HTR-8/SVneo (cell line): ENCODE measurements at regions not wholly inside any gene's neighbourhood (a gene's known extent, or its start where the extent isn't known, plus 50 kb on each side); places are given as distances from the start of the nearest gene placed in this dataset.
"Not testable (repeated sequence)": the region's sequence is repeated elsewhere in the genome, so short reads cannot be mapped to it uniquely, and the experiment has no call there.

Experiments
- DNase-seq: peaks from one replicate; pipeline ENCODE4 v3.0.0; 2011; ENCODE audit warnings: low spot score, mixed read lengths; ENCODE audit not compliant: insufficient read length
- FAIRE-seq: peaks from 2 replicates; lab custom pipeline; 2011; peaks lifted over from hg19 to GRCh38; lab: Jason Lieb, UNC

DNA sequence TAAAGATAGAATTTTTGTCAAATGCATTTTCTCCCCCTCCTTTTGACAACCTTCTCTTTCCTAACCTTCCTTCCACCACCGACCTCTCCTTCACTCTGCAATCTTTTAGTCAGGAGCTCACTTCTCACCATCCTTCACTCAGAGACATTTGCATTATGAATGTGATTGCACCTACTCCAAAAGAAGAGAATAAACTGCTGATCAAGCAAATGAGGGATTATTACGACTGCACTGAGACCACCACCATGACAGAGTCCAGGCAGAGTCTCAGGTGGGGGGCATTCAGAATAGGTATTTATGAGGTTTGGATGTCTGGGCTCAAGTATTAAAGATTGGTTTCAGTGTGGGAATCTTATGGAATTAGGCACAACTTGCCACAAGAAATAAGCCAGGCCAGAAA lies 483.9 kb downstream of the PTH2R start:
- DNase-seq (no peak), FAIRE-seq (no peak)

DNA sequence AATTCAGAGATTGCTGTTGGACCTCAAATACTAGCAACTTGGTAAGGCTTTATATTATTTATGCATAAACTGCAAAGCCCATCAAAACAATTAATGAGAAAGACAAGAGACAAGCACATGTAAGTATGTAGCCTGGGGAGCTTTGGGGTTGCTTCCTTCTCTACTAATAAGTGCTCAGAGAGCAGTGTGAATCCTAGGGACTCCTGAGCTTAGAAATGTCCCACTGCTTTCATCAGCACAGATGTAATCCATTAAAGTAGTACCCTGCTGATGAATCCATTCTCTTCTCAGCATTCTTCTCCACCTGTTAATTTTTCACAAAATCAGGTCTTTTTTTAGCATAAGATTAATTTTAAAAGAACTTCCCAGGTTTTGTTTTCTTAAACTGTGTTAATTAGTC lies 485.6 kb downstream of the PTH2R start:
- FAIRE-seq = no peak
- DNase-seq = no peak

DNA sequence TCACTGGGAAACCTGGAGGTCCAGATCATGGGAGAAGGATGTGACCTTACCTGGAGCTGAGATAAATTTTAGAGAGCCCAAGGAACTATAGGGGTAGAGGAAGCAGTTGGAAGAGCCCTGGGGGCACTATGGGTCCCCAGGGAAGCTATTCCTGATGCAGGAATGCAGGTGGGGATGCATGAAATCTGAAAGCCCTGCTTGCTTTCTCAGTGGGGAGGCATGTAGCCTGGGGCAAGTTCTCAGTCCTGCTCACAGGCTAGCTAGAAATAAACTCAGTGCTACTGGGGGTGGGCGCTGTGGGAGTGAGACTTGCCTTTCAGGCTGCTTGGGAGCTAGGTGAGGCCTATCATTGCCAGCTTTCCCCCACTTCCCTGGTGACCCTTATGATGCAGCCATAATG lies 499.7 kb downstream of the PTH2R start:
- DNase-seq (no peak), FAIRE-seq (no peak)

DNA sequence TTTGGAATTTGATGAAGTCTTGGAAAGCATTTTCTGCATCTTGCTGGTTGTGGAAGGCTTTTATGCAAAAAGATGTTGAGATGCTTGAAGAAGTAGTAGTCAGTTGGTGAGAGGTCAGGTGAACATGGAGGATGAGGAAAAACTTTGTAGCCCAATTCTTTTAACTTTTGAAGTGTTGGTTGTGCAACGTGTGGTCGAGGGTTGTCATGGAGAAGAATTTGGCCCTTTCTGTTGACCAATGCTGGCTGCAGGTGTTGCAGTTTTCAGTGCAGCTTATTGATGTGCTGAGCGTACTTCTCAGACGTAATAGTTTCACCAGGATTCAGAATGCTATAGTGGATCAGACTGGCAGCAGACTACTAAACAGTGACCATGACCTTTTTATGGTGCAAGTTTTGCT lies 508.4 kb upstream of the MAP2 start:
- FAIRE-seq (no peak), DNase-seq (no peak)

DNA sequence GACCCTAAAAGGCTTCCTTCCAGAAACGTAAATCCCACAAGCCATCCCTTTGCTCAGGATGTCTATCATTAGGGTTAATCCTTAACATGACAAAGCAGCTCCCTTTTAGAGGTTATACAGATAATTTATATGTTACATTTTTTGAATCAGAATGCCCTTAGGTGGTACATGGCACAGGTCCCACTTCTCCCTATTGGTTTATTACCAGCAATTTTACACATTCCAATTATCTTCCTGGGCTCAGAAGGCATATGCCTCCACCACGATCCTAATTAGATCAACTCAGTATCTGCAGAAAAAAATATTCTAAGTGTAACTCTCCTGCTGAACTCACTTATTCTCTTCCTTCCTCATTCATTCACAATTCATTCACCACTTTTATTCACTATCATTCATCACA lies 507.0 kb upstream of the MAP2 start:
- DNase-seq = no peak
- FAIRE-seq = no peak

DNA sequence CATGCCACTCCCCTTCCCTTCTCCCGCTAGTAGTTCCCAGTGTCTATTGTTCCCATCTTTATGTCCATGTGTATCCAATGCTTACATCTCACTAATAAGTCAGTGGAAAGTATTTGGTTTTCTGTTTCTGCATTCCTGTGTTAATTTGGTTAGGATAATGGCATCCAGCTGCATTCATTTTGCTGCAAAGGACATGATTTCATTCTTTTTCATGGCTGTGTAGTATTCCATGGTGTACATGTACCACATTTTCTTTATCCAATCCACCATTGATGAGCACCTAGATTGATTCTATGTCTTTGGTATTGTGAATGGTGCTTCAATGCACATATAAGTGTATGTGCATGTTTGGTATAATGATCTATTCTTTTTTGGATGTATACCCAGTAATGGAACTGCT lies 502.5 kb upstream of the MAP2 start:
- FAIRE-seq, DNase-seq: not testable (repeated sequence)

DNA sequence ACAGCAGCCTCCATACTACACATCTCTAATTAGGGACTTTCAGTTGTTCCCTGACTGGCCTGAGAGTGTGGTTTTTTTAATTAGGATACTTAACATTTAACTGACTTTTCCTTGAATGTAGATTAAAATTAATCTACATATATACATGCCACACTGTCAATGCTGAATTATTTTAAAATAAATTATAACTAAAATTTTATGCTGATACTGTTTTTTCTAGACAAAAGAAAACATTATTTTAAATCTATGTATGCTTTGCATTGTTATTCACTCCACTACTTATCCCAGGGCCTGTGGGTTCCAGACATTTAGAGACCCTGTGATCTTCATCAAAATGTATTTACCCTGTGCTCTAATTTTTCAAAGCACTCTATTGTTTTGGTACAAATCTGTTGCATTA lies 496.0 kb upstream of the MAP2 start:
- DNase-seq (no peak), FAIRE-seq (no peak)

DNA sequence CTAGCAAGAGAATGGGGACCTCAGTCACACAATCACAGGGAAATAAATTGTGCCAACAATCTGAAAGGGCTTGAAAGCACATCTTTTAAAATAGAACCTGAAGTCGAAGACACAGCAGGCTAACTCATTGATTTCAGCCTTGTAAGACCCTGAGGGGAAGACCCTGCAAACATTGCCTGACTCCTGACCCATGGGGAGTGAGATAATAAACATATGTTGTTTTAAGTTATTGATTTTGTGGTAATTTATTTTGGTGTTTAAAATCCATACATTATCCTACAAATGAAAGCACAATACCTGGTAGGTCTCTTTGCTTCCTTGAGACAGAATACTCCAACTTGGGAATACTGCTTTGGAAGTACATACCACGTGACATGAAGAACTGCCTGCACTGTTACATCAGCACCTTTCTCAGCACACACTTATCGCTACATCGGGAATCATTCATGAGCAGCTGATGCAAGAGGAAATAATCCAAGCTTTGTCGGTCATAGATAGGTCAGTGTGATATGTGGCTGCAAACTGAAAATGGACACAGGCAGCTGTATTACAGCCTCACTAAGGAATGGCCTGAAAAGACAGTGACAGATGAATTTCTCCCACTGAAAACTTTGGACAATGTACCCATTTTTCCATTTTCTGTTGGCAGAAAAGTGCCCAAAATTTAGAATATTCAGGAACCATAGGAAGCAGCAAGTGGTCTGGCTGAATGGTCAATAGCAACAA lies 494.5 kb upstream of the MAP2 start:
- no peak for DNase-seq
- no peak for FAIRE-seq

DNA sequence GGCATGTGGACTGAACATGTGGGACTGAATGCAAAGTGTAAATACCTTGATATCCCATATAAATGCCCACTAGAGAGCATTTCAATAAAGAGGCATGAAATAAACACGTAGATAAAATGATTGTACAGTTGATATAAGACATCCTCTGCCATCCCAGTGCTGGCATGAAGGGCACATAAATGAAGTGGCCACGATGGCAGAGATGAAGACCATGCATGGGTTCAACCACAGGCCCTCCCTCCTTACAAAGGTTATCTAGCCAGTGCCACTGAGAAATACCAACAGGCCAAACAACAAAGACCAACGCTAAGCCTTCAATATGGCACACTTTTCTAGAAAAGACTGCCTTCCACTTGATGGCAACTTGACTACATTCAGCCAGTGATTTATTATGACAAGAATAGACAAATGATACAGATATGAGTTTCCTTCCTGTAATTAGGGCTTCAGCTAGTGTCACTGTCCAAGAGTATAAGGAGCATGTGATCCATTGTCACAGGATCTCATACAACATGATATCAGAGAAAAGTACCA lies 493.9 kb upstream of the MAP2 start:
- FAIRE-seq (no peak), DNase-seq (no peak)

DNA sequence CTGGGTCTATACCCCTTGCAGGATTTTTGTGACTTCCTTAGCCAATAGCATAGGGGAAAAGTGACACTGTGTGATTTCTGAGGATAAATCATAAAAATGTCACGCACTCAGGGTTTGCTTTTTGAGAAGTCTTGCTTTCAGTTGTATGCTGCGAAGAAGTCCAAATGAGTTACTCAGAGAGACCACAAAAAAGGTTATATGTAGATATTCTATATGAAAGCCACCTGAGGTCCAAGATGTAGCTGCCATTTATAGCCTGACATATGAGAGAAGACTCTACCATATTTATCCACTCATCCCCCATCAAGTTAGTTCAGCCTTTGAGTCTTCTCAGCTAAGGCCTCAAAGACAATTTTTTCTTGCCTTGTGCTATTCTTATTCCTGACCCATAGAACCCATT lies 488.3 kb upstream of the MAP2 start:
- DNase-seq (no peak), FAIRE-seq (no peak)

DNA sequence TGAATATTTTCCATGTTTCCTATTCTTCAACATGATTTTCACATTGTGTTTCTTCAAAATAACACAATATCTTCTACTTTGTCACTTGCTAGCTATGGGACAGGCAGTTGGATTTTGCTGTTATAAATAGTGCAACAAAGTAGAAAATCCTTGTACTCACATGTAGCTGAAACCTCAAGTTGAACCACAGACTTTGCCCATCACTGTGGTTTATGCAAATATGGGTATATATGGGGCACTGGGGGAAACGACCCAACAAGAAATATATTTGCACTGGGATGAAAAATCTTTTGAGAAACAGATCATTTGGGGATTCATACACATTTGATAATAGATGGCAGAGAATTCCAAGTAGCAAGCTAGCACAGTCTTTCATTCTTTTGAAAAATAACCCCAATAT lies 486.3 kb upstream of the MAP2 start:
- FAIRE-seq (no peak), DNase-seq (no peak)

DNA sequence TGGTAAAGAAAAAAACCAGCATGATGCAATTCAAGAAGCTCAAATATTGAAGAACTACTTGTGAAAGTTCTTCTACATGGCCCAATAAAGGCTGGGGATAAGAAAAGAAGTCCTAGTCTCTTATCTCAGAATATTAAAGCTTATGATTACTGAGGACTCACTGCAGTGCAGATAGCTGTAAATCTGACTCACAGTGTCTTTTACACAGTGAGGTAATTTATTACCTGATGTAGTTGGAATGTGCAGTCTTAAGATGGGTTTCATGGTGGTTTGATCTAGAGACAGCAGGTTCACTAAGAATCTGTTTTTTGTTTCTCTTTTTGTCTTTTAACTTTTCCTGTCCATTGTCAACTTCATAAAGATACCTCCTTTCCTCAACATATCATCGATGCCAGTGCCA lies 484.0 kb upstream of the MAP2 start:
- FAIRE-seq (no peak), DNase-seq (no peak)

DNA sequence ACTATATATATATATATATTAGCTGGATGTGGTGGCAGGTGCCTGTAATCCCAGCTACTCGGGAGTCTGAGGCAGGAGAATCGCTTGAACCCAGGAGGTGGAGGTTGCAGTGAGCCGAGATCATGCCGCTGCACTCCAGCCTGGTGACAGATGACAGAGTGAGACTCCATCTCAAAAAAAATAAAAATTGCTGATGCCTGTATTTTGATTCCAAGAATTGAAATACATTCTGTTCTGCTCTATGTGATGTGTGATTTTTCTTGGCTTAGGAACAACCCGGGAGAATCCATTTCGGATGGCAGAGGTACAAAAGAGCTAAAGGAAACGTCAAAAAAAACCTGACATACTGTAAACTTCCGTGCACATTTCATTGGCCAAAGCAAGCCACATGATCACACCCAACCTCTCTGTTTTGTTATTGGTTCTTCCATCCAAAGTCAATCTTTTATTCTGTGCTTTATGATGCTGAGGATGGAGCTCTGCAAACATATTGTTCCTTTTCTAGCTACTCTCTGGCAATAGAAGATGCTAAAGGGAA lies 478.1 kb upstream of the MAP2 start:
- FAIRE-seq (no peak), DNase-seq (no peak)

DNA sequence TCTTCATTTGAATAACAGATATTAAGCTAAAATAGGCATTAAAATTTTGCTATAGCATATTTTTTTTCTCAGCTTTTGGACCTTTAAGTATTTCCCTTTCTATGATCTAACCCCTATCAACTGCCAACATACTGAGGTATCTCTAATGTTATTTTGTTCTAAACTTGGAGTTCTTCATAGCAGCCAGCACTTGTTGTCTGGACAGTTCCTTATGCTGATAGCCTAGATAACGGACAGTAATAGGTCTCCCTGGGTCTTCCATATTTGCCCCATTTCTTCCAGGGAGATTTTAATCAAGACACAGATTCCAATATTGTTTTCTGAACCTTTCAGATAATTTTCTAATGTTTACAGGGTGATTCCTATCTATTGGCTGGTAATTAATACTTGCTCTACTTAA lies 475.8 kb upstream of the MAP2 start:
- DNase-seq = no peak
- FAIRE-seq = no peak

DNA sequence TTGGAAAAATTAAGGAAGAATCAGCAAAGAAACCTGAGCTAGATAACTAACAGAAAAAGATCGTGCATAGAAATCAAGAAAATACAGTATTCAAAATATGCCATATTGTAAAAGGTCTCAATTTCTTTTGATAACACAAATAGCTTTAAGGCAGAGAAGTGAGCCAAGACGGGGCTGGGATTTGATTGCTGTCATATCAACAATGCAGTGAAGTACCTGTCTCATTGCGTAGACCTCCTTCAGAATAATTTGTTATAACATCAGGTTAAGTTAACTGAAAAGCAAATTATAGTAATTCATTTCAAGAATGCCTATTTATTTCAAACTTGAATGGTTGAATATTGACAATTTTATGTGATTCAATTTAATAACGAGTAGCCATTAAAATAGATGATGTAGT lies 453.8 kb upstream of the MAP2 start:
- no peak for FAIRE-seq

DNA sequence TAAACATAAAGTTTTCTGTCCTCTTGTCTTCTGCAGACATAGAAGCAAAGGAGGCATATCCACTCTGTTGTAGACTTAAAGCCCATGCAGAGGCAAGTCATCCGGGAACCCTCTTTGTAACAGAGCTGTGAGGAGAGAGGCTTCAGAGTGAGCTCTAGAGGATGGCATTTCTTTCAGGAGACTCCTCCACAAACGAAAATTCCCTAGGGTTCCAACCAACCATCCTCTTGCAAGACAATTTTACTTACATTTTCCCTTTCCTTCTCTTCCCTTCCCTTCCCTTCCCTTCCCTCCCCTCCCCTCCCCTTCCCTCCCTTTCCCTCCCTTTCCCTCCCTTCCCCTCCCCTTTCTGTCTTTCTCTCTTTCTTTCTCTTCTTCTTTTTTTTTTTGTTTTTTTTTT lies 446.3 kb upstream of the MAP2 start:
- FAIRE-seq (no peak), DNase-seq (no peak)

More for the DNA sequence above, 453.8 kb upstream of the MAP2 start:
- no peak for DNase-seq

DNA sequence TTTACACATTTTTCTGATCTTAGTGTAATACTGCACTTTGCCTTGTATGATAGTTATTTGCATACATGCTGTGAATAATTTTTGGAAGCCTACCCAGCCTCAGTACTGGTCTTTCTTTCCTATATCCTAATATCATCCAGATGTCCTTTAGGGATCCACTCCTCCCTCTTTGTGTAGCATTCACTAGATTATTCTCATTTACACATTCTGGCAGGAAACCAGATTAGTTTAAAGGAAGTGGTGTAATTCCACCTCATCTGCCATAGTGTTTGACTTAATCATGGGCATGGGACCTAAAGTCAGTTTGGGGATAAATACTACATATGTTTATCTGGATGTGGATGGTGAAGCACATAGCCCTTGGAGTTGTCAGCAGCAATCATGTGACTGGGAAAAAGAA lies 444.9 kb upstream of the MAP2 start:
- FAIRE-seq (no peak), DNase-seq (no peak)

DNA sequence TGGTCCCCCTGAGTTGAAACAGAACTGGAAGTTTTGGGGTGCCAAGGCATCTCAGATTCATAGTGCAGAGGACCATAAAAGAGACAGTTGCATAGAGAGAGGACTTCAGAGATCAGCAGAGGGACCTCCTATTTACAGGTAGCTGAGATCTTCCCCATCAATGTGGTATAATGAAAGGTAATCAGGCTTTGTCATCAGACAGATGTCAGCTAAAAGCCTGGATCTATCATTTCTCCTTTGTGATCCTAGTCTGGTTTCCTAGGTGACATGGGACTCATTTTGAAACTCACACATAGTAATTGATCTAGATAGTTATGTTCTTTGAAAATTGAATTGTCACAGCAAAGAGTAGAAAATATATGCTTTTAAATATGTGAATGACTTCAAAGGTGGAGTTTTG lies 443.5 kb upstream of the MAP2 start:
- FAIRE-seq (no peak), DNase-seq (no peak)

DNA sequence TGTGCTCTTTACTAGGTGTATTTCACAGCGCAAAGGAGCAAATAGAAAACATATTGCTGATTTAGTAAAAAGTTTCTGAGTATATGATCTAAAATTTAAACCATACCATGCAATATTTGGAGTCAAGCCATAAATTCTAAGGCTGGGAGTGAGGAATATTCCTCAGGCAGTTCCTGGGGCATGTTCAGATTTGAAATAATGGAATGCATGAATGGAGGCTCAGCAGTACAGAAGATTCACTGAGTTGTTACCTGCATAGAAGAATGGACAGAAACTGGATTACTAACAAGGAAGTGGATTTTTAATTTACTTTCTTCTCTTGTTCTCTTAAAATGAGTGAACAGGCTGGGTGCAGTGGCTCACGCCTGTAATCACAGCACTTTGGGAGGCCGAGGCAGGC lies 441.0 kb upstream of the MAP2 start:
- no peak for DNase-seq
- FAIRE-seq = no peak

DNA sequence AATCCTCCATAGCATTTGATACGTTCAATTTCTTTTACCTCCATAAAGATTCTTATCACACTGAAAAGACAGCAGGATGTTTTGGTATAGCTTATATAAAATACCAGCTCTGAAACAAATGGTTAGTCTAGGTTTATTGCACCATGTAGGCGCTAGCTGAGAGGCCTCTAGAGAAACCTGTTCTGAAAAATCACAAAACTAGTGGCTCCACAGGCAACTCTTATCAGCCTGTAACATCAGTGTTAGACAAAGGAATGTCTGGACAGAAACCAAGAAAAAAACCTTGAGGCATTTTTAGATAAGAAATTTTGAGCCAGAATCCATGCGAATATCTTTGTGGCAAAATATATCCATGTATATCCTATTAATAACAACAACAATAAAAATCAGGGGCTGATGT lies 440.4 kb upstream of the MAP2 start:
- DNase-seq (no peak), FAIRE-seq (no peak)

DNA sequence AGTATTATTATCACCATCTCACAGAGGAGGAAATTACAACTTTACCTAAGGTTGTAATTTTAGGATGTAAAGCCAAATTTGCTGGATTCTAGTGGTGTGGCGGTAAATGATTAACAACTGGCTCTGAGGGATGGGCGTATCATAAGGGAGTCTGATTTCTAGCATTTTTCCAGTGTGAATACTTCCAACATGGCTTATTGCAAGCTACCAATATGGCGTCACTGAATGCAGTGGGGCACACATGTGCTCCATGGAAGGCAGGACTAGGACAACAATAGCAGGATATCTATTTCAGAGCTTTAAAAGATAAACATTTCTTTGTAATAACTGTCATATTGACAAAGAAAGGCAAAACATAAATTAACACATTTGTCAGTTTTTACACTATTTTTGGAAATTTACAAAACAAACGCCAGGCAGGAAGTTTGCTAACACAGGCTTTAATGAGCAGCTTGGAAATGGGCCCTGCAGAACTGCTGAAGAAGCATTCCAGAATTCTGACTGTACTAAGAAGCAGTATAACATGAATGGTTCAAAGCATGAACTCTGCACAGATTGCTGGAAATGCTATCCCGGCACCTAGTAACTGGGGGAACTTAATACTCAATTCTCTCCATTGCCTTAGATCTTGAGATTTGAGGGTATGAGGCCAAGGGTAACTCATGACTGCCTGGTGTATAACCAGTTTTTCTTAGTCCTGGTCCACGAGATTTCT lies 439.3 kb upstream of the MAP2 start:
- DNase-seq = no peak
- FAIRE-seq = no peak

DNA sequence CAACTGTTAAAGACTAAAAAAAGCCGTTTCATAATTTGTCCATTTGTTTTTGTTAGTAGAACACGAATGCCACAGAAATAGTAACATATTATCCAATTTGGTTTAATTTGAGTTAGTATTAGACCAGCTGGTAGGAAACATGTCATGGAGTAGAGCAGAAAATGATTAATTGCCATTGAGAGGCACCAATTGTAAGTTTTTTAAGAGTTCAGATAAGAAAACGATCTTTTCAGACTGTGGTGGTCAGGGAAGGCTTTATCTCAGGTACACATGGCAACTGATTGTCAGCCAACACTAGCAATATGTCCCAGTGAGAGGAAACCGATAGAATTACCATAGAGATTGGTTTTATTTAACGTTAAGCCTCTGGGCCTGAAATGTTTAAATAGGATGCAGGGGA lies 438.2 kb upstream of the MAP2 start:
- FAIRE-seq (no peak), DNase-seq (no peak)
